H9 (cell line): ENCODE measurements at regions not wholly inside any gene's neighbourhood (a gene's known extent, or its start where the extent isn't known, plus 50 kb on each side); places are given as distances from the start of the nearest gene placed in this dataset.

Experiments
- DNase-seq: peaks from one replicate; pipeline ENCODE4 v3.0.0-alpha.2; 2017
- H2AFZ ChIP-seq: one replicate; pipeline ENCODE4 v1.6.1; 2013; ENCODE audit warnings: mild to moderate bottlenecking, low read length, control low read depth, moderate library complexity
- H2AK5ac ChIP-seq: 2 replicates; pipeline ENCODE4 v1.6.1; 2013; ENCODE audit warnings: low read length, control low read depth, mixed read lengths; ENCODE audit not compliant: insufficient read length
- H2BK120ac ChIP-seq: one replicate; pipeline ENCODE4 v1.6.1; 2013; ENCODE audit warnings: low read depth, mild to moderate bottlenecking, low read length, control low read depth, inconsistent platforms; ENCODE audit not compliant: poor library complexity, severe bottlenecking
- H2BK12ac ChIP-seq: 2 replicates; pipeline ENCODE4 v1.6.1; 2013; ENCODE audit warnings: low read length, control low read depth, mixed read lengths, low read depth; ENCODE audit not compliant: insufficient read length
- H2BK15ac ChIP-seq: 2 replicates; pipeline ENCODE4 v1.6.1; 2013; ENCODE audit warnings: low read depth, low read length, control low read depth
- H2BK20ac ChIP-seq: one replicate; pipeline ENCODE4 v1.6.1; 2013; ENCODE audit warnings: low read depth, mild to moderate bottlenecking, low read length, control low read depth, inconsistent platforms; ENCODE audit not compliant: poor library complexity, severe bottlenecking
- H2BK5ac ChIP-seq: 2 replicates; pipeline ENCODE4 v1.6.1; 2013; ENCODE audit warnings: low read length, control low read depth, mixed read lengths; ENCODE audit not compliant: insufficient read length
- H3K14ac ChIP-seq: 2 replicates; pipeline ENCODE4 v1.6.1; 2013; ENCODE audit warnings: low read length, control low read depth; ENCODE audit not compliant: insufficient read depth
- H3K18ac ChIP-seq: 2 replicates; pipeline ENCODE4 v1.6.1; 2013; ENCODE audit warnings: low read depth, mild to moderate bottlenecking, mixed read lengths, low read length, control low read depth; ENCODE audit not compliant: insufficient read length
- H3K23ac ChIP-seq: 2 replicates; pipeline ENCODE4 v1.6.1; 2013; ENCODE audit warnings: low read length, control low read depth, mixed read lengths, low read depth; ENCODE audit not compliant: insufficient read length
- H3K23me2 ChIP-seq: 2 replicates; pipeline ENCODE4 v1.6.1; 2013; ENCODE audit warnings: low read depth, mild to moderate bottlenecking, mixed read lengths, low read length, control low read depth; ENCODE audit not compliant: insufficient read length, poor library complexity, severe bottlenecking
- H3K27ac ChIP-seq: 2 replicates; pipeline ENCODE4 v1.5.1; 2013; ENCODE audit warnings: low read length, control low read depth, mixed read lengths, low read depth; ENCODE audit not compliant: insufficient read length
- H3K27me3 ChIP-seq: 2 replicates; pipeline ENCODE4 v1.6.1; 2013; ENCODE audit warnings: low read length, control low read depth, inconsistent platforms; ENCODE audit not compliant: insufficient read depth
- H3K4ac ChIP-seq: 2 replicates; pipeline ENCODE4 v1.6.1; 2013; ENCODE audit warnings: low read depth, mild to moderate bottlenecking, control low read depth, inconsistent platforms, low read length, moderate library complexity
- H3K4me1 ChIP-seq: 2 replicates; pipeline ENCODE4 v1.6.1; 2013; ENCODE audit warnings: low read length, control low read depth, inconsistent platforms; ENCODE audit not compliant: insufficient read depth
- H3K4me2 ChIP-seq: 2 replicates; pipeline ENCODE4 v1.6.1; 2013; ENCODE audit warnings: low read length, control low read depth, mixed read lengths; ENCODE audit not compliant: insufficient read length, insufficient read depth
- H3K56ac ChIP-seq: 2 replicates; pipeline ENCODE4 v1.6.1; 2013; ENCODE audit warnings: low read depth, mild to moderate bottlenecking, mixed read lengths, low read length, control low read depth; ENCODE audit not compliant: insufficient read length
- H3K79me1 ChIP-seq: 2 replicates; pipeline ENCODE4 v1.6.1; 2013; ENCODE audit warnings: low read depth, mild to moderate bottlenecking, moderate library complexity, low read length, control low read depth, inconsistent platforms; ENCODE audit not compliant: insufficient read depth, poor library complexity, severe bottlenecking
- H3K79me2 ChIP-seq: 2 replicates; pipeline ENCODE4 v1.6.1; 2013; ENCODE audit warnings: low read length, control low read depth, inconsistent platforms; ENCODE audit not compliant: insufficient read depth
- H3K9ac ChIP-seq: 2 replicates; pipeline ENCODE4 v1.6.1; 2013; ENCODE audit warnings: low read length, control low read depth, mixed read lengths; ENCODE audit not compliant: insufficient read length; ENCODE audit errors: extremely low read depth
- H3K9me3 ChIP-seq: one replicate; pipeline ENCODE4 v1.6.1; 2013; ENCODE audit warnings: low read depth, low read length, inconsistent platforms; ENCODE audit not compliant: control insufficient read depth
- H3T11ph ChIP-seq: one replicate; pipeline ENCODE4 v1.6.1; 2013; ENCODE audit warnings: mild to moderate bottlenecking, low read length, control low read depth, inconsistent platforms
- H4K20me1 ChIP-seq: one replicate; pipeline ENCODE4 v1.6.1; 2013; ENCODE audit not compliant: control insufficient read depth, insufficient read length, insufficient read depth
- H4K5ac ChIP-seq: 2 replicates; pipeline ENCODE4 v1.6.1; 2013; ENCODE audit warnings: low read depth, mild to moderate bottlenecking, mixed read lengths, low read length, control low read depth; ENCODE audit not compliant: insufficient read length
- H4K8ac ChIP-seq: replicated peaks from 2 replicates; pipeline ENCODE4 v1.6.1; 2013; ENCODE audit warnings: low read length, control low read depth, mixed read lengths, low read depth; ENCODE audit not compliant: insufficient read length
- H4K91ac ChIP-seq: 2 replicates; pipeline ENCODE4 v1.6.1; 2013; ENCODE audit warnings: low read depth, mild to moderate bottlenecking, moderate library complexity, mixed read lengths, low read length, control low read depth; ENCODE audit not compliant: insufficient read length
- H3K27ac Mint-ChIP-seq, 3 experiments: 2 replicates in 2 of 3; 3 replicates in 1 of 3; pipeline ENCODE4 v1.8.0; 2020 to 2021; ENCODE audit warnings: mixed read lengths in 3 of 3, mild to moderate bottlenecking in 1 of 3, moderate library complexity in 1 of 3
- H3K27me3 Mint-ChIP-seq: 2 replicates; pipeline ENCODE4 v1.8.0; 2021; ENCODE audit warnings: low read depth, mild to moderate bottlenecking, moderate library complexity, mixed read lengths
- H3K36me3 Mint-ChIP-seq, 3 experiments: 2 replicates in 2 of 3; 3 replicates in 1 of 3; pipeline ENCODE4 v1.8.0; 2020 to 2021; ENCODE audit warnings: low read depth in 3 of 3, mixed read lengths in 3 of 3; ENCODE audit not compliant: insufficient read depth in 1 of 3
- H3K4me1 Mint-ChIP-seq, 2 experiments: 2 replicates each; pipeline ENCODE4 v1.8.0; 2020; ENCODE audit warnings: mixed read lengths in 2 of 2
- H3K4me3 Mint-ChIP-seq, 2 experiments: 2 replicates in 1 of 2; 3 replicates in 1 of 2; pipeline ENCODE4 v1.8.0; 2020 to 2021; ENCODE audit warnings: mild to moderate bottlenecking in 2 of 2, mixed read lengths in 2 of 2, moderate library complexity in 1 of 2
- H3K9me3 Mint-ChIP-seq, 2 experiments: 2 replicates in 1 of 2; 3 replicates in 1 of 2; pipeline ENCODE4 v1.8.0; 2020; ENCODE audit warnings: mild to moderate bottlenecking in 2 of 2, mixed read lengths in 2 of 2, moderate library complexity in 1 of 2
- TF ChIP-seq, protein P1 (sequence below): fragments of 200-600 bp; sonication (generic); conservative IDR thresholded peaks from 3 replicates; pipeline ENCODE4 v1.8.0; 2021; ENCODE audit warnings: antibody characterized with exemption, mild to moderate bottlenecking

DNA sequence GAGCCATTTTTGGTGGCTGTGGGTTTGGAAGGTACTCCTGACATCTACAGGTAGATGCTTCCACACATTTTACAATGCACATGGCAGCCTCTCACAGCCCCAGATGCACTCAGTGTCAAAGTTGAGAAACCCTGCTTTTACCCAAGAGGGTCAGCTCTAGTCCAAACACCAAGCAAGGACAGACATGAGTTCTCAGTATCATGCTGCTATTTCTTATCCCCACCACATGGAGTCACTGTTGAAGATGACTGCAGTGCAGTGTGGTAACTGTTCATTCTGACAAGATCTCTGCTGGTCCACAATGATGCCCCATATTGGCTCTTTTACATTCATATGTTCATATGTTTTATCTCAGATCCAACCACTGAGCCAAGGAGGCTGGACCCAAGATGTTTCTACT lies 50.5 kb upstream of the SALL1 start:
- no peak overlapping the region for H2BK15ac ChIP-seq
- no peaks in the 10 kb centered on the region for H3K27me3 ChIP-seq
- Mint-ChIP-seq H3K4me1 (0 out of 4 replicates have a peak, but pooled peaks cover 2% of the 10 kb centered on the region in 2 experiments), H3K9me3 (peaks cover 12 to 13% of the 10 kb centered on the region in 2 experiments), H3K4me3 (no peak overlapping the region), H3K27ac (peak overlapping the region in 1 of 3 experiments; percentile 10; a peak in 1 of 7 replicates), H3K36me3 (peaks cover 7 to 14% (median 8%) of the 10 kb centered on the region in 3 experiments), H3K27me3 (peaks cover 2% of the 10 kb centered on the region; the same call in 1 of the 2 replicates)
- H3T11ph ChIP-seq = no peak overlapping the region
- H4K91ac ChIP-seq = no peak overlapping the region
- H3K27ac ChIP-seq = no peak overlapping the region
- H3K4ac ChIP-seq = no peak overlapping the region
- no peaks in the 10 kb centered on the region for H4K20me1 ChIP-seq
- no peaks in the 10 kb centered on the region for H3K79me2 ChIP-seq
- DNase-seq = no peak
- H3K18ac ChIP-seq = no peak overlapping the region
- H2BK5ac ChIP-seq = no peak overlapping the region
- H3K56ac ChIP-seq = no peak overlapping the region
- H3K4me1 ChIP-seq = no peaks in the 10 kb centered on the region
- H3K4me2 ChIP-seq = no peak overlapping the region
- no peak overlapping the region for H2BK12ac ChIP-seq
- H2AK5ac ChIP-seq = no peak overlapping the region
- no peaks in the 10 kb centered on the region for H3K23me2 ChIP-seq
- H3K14ac ChIP-seq = no peak overlapping the region
- H3K23ac ChIP-seq = no peak overlapping the region
- no peak overlapping the region for H2AFZ ChIP-seq
- H3K9me3 ChIP-seq = no peaks in the 10 kb centered on the region
- TF ChIP-seq, protein P1, sequence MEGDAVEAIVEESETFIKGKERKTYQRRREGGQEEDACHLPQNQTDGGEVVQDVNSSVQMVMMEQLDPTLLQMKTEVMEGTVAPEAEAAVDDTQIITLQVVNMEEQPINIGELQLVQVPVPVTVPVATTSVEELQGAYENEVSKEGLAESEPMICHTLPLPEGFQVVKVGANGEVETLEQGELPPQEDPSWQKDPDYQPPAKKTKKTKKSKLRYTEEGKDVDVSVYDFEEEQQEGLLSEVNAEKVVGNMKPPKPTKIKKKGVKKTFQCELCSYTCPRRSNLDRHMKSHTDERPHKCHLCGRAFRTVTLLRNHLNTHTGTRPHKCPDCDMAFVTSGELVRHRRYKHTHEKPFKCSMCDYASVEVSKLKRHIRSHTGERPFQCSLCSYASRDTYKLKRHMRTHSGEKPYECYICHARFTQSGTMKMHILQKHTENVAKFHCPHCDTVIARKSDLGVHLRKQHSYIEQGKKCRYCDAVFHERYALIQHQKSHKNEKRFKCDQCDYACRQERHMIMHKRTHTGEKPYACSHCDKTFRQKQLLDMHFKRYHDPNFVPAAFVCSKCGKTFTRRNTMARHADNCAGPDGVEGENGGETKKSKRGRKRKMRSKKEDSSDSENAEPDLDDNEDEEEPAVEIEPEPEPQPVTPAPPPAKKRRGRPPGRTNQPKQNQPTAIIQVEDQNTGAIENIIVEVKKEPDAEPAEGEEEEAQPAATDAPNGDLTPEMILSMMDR = peak; percentile 54
- H4K5ac ChIP-seq = no peak overlapping the region
- H3K79me1 ChIP-seq = no peaks in the 10 kb centered on the region
- no peak overlapping the region for H2BK20ac ChIP-seq
- H4K8ac ChIP-seq = no peak overlapping the region
- no peak overlapping the region for H3K9ac ChIP-seq
- no peak overlapping the region for H2BK120ac ChIP-seq
